ENCODE measurements at regions not wholly inside any gene's neighbourhood (a gene's known extent, or its start where the extent isn't known, plus 50 kb on each side); places are given as distances from the start of the nearest gene placed in this dataset.
"Not testable (repeated sequence)": the region's sequence is repeated elsewhere in the genome, so short reads cannot be mapped to it uniquely, and the experiment has no call there.

GRCh38 chr5:81826128-81826527 lies 75.2 kb upstream of the SSBP2 start:
- Histone ChIP-seq H3K4me3 (ENCODE audit: low read depth, low read length) (no peak overlapping the region), H3K9ac (ENCODE audit: low read length) (no peak overlapping the region), H3K9me3 (ENCODE audit: control insufficient read depth, insufficient read depth, low read depth, low read length) (no peaks in the 10 kb centered on the region), H3K27ac (ENCODE audit: low read depth, low read length) (no peak overlapping the region), H3K4me1 (ENCODE audit: control insufficient read depth, insufficient read depth, low read length) (peaks cover 4% of the 10 kb centered on the region; the same call in 1 of the 2 replicates), H3K36me3 (ENCODE audit: control insufficient read depth, insufficient read depth, low read length) (no peaks in the 10 kb centered on the region), H3K27me3 (ENCODE audit: control insufficient read depth, insufficient read depth, low read length) (no peaks in the 10 kb centered on the region)

- no peaks in the 10 kb centered on the region for H3K9me3 ChIP-seq (ENCODE audit: control insufficient read depth, insufficient read depth, low read depth, low read length)
- no peaks in the 10 kb centered on the region for H3K27me3 ChIP-seq (ENCODE audit: control insufficient read depth, insufficient read depth, low read length)
- H3K27ac ChIP-seq (ENCODE audit: low read depth, low read length) = no peak overlapping the region
- no peak overlapping the region for H3K9ac ChIP-seq (ENCODE audit: low read length)
- H3K4me3 ChIP-seq (ENCODE audit: low read depth, low read length) = no peak overlapping the region
- peaks cover 4% of the 10 kb centered on the region; the same call in 1 of the 2 replicates for H3K4me1 ChIP-seq (ENCODE audit: control insufficient read depth, insufficient read depth, low read length)
- no peaks in the 10 kb centered on the region for H3K36me3 ChIP-seq (ENCODE audit: control insufficient read depth, insufficient read depth, low read length)
These were observed 74.3 kb upstream of the SSBP2 start for GRCh38 chr5:81825237-81825636.

GRCh38 chr5:81823736-81824135 lies 72.8 kb upstream of the SSBP2 start:
- H3K4me1 ChIP-seq (ENCODE audit: control insufficient read depth, insufficient read depth, low read length); H3K4me3 ChIP-seq (ENCODE audit: low read depth, low read length); H3K27me3 ChIP-seq (ENCODE audit: control insufficient read depth, insufficient read depth, low read length); H3K36me3 ChIP-seq (ENCODE audit: control insufficient read depth, insufficient read depth, low read length); H3K9ac ChIP-seq (ENCODE audit: low read length); H3K27ac ChIP-seq (ENCODE audit: low read depth, low read length); H3K9me3 ChIP-seq (ENCODE audit: control insufficient read depth, insufficient read depth, low read depth, low read length): not testable (repeated sequence)

GRCh38 chr5:81820863-81821262 lies 70.0 kb upstream of the SSBP2 start:
- Histone ChIP-seq H3K27ac (ENCODE audit: low read depth, low read length) (no peak overlapping the region), H3K9me3 (ENCODE audit: control insufficient read depth, insufficient read depth, low read depth, low read length) (no peaks in the 10 kb centered on the region), H3K4me1 (ENCODE audit: control insufficient read depth, insufficient read depth, low read length) (peaks cover under 1% of the 10 kb centered on the region; the same call in 1 of the 2 replicates), H3K36me3 (ENCODE audit: control insufficient read depth, insufficient read depth, low read length) (no peaks in the 10 kb centered on the region), H3K27me3 (ENCODE audit: control insufficient read depth, insufficient read depth, low read length) (no peaks in the 10 kb centered on the region), H3K9ac (ENCODE audit: low read length) (no peak overlapping the region), H3K4me3 (ENCODE audit: low read depth, low read length) (no peak overlapping the region)

GRCh38 chr5:81820318-81820636 lies 69.4 kb upstream of the SSBP2 start:
- H3K36me3 ChIP-seq (ENCODE audit: control insufficient read depth, insufficient read depth, low read length) = no peaks in the 10 kb centered on the region
- no peak overlapping the region for H3K27ac ChIP-seq (ENCODE audit: low read depth, low read length)
- H3K4me3 ChIP-seq (ENCODE audit: low read depth, low read length) = no peak overlapping the region
- no peaks in the 10 kb centered on the region for H3K4me1 ChIP-seq (ENCODE audit: control insufficient read depth, insufficient read depth, low read length)
- no peaks in the 10 kb centered on the region for H3K9me3 ChIP-seq (ENCODE audit: control insufficient read depth, insufficient read depth, low read depth, low read length)
- H3K9ac ChIP-seq (ENCODE audit: low read length) = no peak overlapping the region
- no peaks in the 10 kb centered on the region for H3K27me3 ChIP-seq (ENCODE audit: control insufficient read depth, insufficient read depth, low read length)

- Histone ChIP-seq H3K4me1 (ENCODE audit: control insufficient read depth, insufficient read depth, low read length) (no peaks in the 10 kb centered on the region), H3K9ac (ENCODE audit: low read length) (no peak overlapping the region), H3K27me3 (ENCODE audit: control insufficient read depth, insufficient read depth, low read length) (no peaks in the 10 kb centered on the region), H3K4me3 (ENCODE audit: low read depth, low read length) (no peak overlapping the region), H3K36me3 (ENCODE audit: control insufficient read depth, insufficient read depth, low read length) (no peaks in the 10 kb centered on the region), H3K9me3 (ENCODE audit: control insufficient read depth, insufficient read depth, low read depth, low read length) (no peaks in the 10 kb centered on the region), H3K27ac (ENCODE audit: low read depth, low read length) (no peak overlapping the region)
These were observed 68.8 kb upstream of the SSBP2 start for GRCh38 chr5:81819556-81820317.

- no peak overlapping the region for H3K9ac ChIP-seq (ENCODE audit: low read length)
- no peak overlapping the region for H3K4me3 ChIP-seq (ENCODE audit: low read depth, low read length)
- H3K27ac ChIP-seq (ENCODE audit: low read depth, low read length) = no peak overlapping the region
- H3K36me3 ChIP-seq (ENCODE audit: control insufficient read depth, insufficient read depth, low read length) = no peaks in the 10 kb centered on the region
- H3K4me1 ChIP-seq (ENCODE audit: control insufficient read depth, insufficient read depth, low read length) = no peaks in the 10 kb centered on the region
- H3K9me3 ChIP-seq (ENCODE audit: control insufficient read depth, insufficient read depth, low read depth, low read length) = no peaks in the 10 kb centered on the region
- H3K27me3 ChIP-seq (ENCODE audit: control insufficient read depth, insufficient read depth, low read length) = no peaks in the 10 kb centered on the region
These were observed 67.1 kb upstream of the SSBP2 start for GRCh38 chr5:81817980-81818379.

- H3K9ac ChIP-seq (ENCODE audit: low read length) = no peak overlapping the region
- no peak overlapping the region for H3K27ac ChIP-seq (ENCODE audit: low read depth, low read length)
- H3K27me3 ChIP-seq (ENCODE audit: control insufficient read depth, insufficient read depth, low read length) = no peaks in the 10 kb centered on the region
- no peaks in the 10 kb centered on the region for H3K4me1 ChIP-seq (ENCODE audit: control insufficient read depth, insufficient read depth, low read length)
- H3K9me3 ChIP-seq (ENCODE audit: control insufficient read depth, insufficient read depth, low read depth, low read length) = no peaks in the 10 kb centered on the region
- no peak overlapping the region for H3K4me3 ChIP-seq (ENCODE audit: low read depth, low read length)
- no peaks in the 10 kb centered on the region for H3K36me3 ChIP-seq (ENCODE audit: control insufficient read depth, insufficient read depth, low read length)
These were observed 66.2 kb upstream of the SSBP2 start for GRCh38 chr5:81817086-81817485.

GRCh38 chr5:81815321-81815720 lies 64.4 kb upstream of the SSBP2 start:
- Histone ChIP-seq H3K9me3 (ENCODE audit: control insufficient read depth, insufficient read depth, low read depth, low read length) (no peaks in the 10 kb centered on the region), H3K27ac (ENCODE audit: low read depth, low read length) (no peak overlapping the region), H3K36me3 (ENCODE audit: control insufficient read depth, insufficient read depth, low read length) (no peaks in the 10 kb centered on the region), H3K4me1 (ENCODE audit: control insufficient read depth, insufficient read depth, low read length) (no peaks in the 10 kb centered on the region), H3K9ac (ENCODE audit: low read length) (no peak overlapping the region), H3K4me3 (ENCODE audit: low read depth, low read length) (no peak overlapping the region), H3K27me3 (ENCODE audit: control insufficient read depth, insufficient read depth, low read length) (no peaks in the 10 kb centered on the region)

GRCh38 chr5:81808106-81808505 lies 57.2 kb upstream of the SSBP2 start:
- Histone ChIP-seq H3K27me3 (ENCODE audit: control insufficient read depth, insufficient read depth, low read length) (no peaks in the 10 kb centered on the region), H3K9ac (ENCODE audit: low read length) (no peak overlapping the region), H3K4me3 (ENCODE audit: low read depth, low read length) (no peak overlapping the region), H3K27ac (ENCODE audit: low read depth, low read length) (no peak overlapping the region), H3K36me3 (ENCODE audit: control insufficient read depth, insufficient read depth, low read length) (no peaks in the 10 kb centered on the region), H3K9me3 (ENCODE audit: control insufficient read depth, insufficient read depth, low read depth, low read length) (peaks cover 8% of the 10 kb centered on the region; the same call in 1 of the 2 replicates), H3K4me1 (ENCODE audit: control insufficient read depth, insufficient read depth, low read length) (no peaks in the 10 kb centered on the region)

GRCh38 chr5:81805086-81805485 lies 54.2 kb upstream of the SSBP2 start:
- Histone ChIP-seq H3K9me3 (ENCODE audit: control insufficient read depth, insufficient read depth, low read depth, low read length) (peaks cover 8% of the 10 kb centered on the region; the same call in 1 of the 2 replicates), H3K9ac (ENCODE audit: low read length) (no peak overlapping the region), H3K36me3 (ENCODE audit: control insufficient read depth, insufficient read depth, low read length) (no peaks in the 10 kb centered on the region), H3K27me3 (ENCODE audit: control insufficient read depth, insufficient read depth, low read length) (no peaks in the 10 kb centered on the region), H3K27ac (ENCODE audit: low read depth, low read length) (no peak overlapping the region), H3K4me1 (ENCODE audit: control insufficient read depth, insufficient read depth, low read length) (no peaks in the 10 kb centered on the region), H3K4me3 (ENCODE audit: low read depth, low read length) (no peak overlapping the region)

All from HUES6 (cell line).